Transverse colon (tissue), 4 donors: ENCODE measurements at regions not wholly inside any gene's neighbourhood (a gene's known extent, or its start where the extent isn't known, plus 50 kb on each side); places are given as distances from the start of the nearest gene placed in this dataset.

Experiments used
- CTCF ChIP-seq, 5 experiments: fragments of 200-600 bp in 3 of 5; fragments of 450-650 bp in 2 of 5; sonication (generic) in 3 of 5; IDR thresholded peaks; 1 replicate in 2 of 5; 2 replicates in 3 of 5; pipeline ENCODE4 v1.5.1; 2016 to 2017; ENCODE audit warnings: antibody characterized with exemption in 5 of 5, inconsistent platforms in 3 of 5, mild to moderate bottlenecking in 2 of 5, moderate library complexity in 1 of 5
- POLR2A ChIP-seq: fragments of 450-650 bp; IDR thresholded peaks from one replicate; pipeline ENCODE4 v1.6.1; 2016; ENCODE audit warnings: antibody characterized with exemption, mild to moderate bottlenecking, moderate library complexity
- POLR2AphosphoS5 ChIP-seq, 3 donors: sonication (generic); formaldehyde crosslinking; IDR thresholded peaks; one replicate each; pipeline ENCODE4 v1.6.1; 2016; ENCODE audit warnings: antibody characterized with exemption in 3 of 3

- TF ChIP-seq CTCF (IDR thresholded peaks at IDR 0.05), result no peak
- TF ChIP-seq POLR2AphosphoS5 (IDR thresholded peaks at IDR 0.05), result no peak
- TF ChIP-seq POLR2A, result no peak
Observed at GRCh38 chr22:23008896-23009295, 61.4 kb upstream of the GNAZ start.
